RWPE2 (cell line): ENCODE measurements at regions not wholly inside any gene's neighbourhood (a gene's known extent, or its start where the extent isn't known, plus 50 kb on each side); places are given as distances from the start of the nearest gene placed in this dataset.

Source experiments
- ATAC-seq: fragments of 200-7000 bp; cut with Tn5 transposase; 3 replicates; pipeline ENCODE4 v1.9.1; 2021; ENCODE audit warnings: low read depth
- DNase-seq: peaks from one replicate; pipeline ENCODE4 v3.0.0-alpha.2; 2020; ENCODE audit warnings: low spot score
- H3K27ac ChIP-seq: fragments of 450-650 bp; 2 replicates; pipeline ENCODE4 v1.5.1; 2017; ENCODE audit warnings: mild to moderate bottlenecking; ENCODE audit not compliant: poor library complexity, severe bottlenecking
- H3K27me3 ChIP-seq: fragments of 250-450 bp; sonication (Bioruptor Pico); 2 replicates; pipeline ENCODE4 v1.5.1; 2021; ENCODE audit warnings: mild to moderate bottlenecking, moderate library complexity; ENCODE audit not compliant: insufficient read depth, poor library complexity, severe bottlenecking
- H3K36me3 ChIP-seq: fragments of 250-450 bp; sonication (Bioruptor Pico); 2 replicates; pipeline ENCODE4 v1.5.1; 2020; ENCODE audit warnings: low read depth, mild to moderate bottlenecking, moderate library complexity
- H3K4me1 ChIP-seq: fragments of 250-450 bp; sonication (Bioruptor Pico); 2 replicates; pipeline ENCODE4 v1.5.1; 2021; ENCODE audit warnings: mild to moderate bottlenecking, moderate library complexity; ENCODE audit not compliant: insufficient read depth, poor library complexity, severe bottlenecking
- H3K4me3 ChIP-seq: fragments of 250-450 bp; sonication (Bioruptor Pico); 2 replicates; pipeline ENCODE4 v1.5.1; 2021; ENCODE audit warnings: mild to moderate bottlenecking, moderate library complexity; ENCODE audit not compliant: severe bottlenecking
- H3K9me3 ChIP-seq: fragments of 250-450 bp; sonication (Bioruptor Pico); 2 replicates; pipeline ENCODE4 v1.5.1; 2021; ENCODE audit warnings: mild to moderate bottlenecking, moderate library complexity; ENCODE audit not compliant: severe bottlenecking
- CTCF ChIP-seq: fragments of 450-650 bp; IDR thresholded peaks from one replicate; pipeline ENCODE4 v1.5.1; 2017; ENCODE audit warnings: mild to moderate bottlenecking, moderate library complexity; ENCODE audit not compliant: poor library complexity, severe bottlenecking

DNA sequence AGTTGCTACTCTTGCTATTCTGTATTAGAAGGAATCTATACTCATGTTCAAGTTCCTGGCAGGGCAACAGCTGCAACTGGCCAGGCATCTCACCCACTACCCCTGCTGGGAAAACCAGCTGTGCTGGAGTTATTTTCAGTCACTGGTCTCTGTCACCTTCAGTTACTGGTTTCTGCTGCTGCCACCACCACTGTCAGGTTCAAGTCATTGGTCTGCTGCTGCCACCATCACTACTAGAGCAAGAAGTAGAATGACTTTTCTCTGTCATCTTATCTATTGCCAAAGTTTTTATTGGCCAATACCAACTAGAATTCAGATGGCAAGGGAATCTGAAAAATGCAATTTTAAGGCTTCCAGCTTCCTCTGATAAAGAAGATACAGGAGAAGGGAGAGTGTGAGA, 1615.2 kb downstream of the OLFM4 start:
- H3K4me3 ChIP-seq = no peak overlapping the region
- no peaks in the 10 kb centered on the region for H3K27me3 ChIP-seq
- H3K36me3 ChIP-seq = no peaks in the 10 kb centered on the region
- TF ChIP-seq CTCF = no peak
- no peak overlapping the region for H3K27ac ChIP-seq
- H3K4me1 ChIP-seq = no peaks in the 10 kb centered on the region
- DNase-seq (no peak), ATAC-seq (no peak)
- no peaks in the 10 kb centered on the region for H3K9me3 ChIP-seq

GRCh38 chr13:54647275-54647674, 1618.7 kb downstream of the OLFM4 start:
- ATAC-seq (no peak), DNase-seq (no peak)
- Histone ChIP-seq H3K4me3 (no peak overlapping the region), H3K36me3 (no peaks in the 10 kb centered on the region), H3K4me1 (no peaks in the 10 kb centered on the region), H3K27ac (no peak overlapping the region), H3K27me3 (no peaks in the 10 kb centered on the region), H3K9me3 (no peaks in the 10 kb centered on the region)
- no peak for TF ChIP-seq CTCF

DNA sequence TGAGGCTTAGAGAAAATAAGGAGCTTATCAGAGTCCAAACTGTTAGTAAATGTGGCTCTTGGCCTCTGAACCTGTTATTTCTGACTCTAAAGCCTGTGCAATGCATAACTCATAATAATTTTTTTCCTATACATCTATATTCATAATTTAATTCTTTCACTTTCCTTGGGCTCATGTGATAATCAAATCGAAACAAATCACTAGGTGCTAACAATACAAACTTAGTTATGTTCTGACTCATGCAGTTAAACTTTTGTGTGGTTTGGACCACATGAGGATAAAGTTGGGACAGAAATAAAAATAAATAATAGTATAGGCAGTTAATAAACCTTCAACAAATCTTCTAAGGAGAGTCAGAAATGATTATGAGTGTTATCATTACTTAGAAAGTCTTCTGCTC, 1629.0 kb downstream of the OLFM4 start:
- Histone ChIP-seq H3K27me3 (no peaks in the 10 kb centered on the region), H3K9me3 (no peaks in the 10 kb centered on the region), H3K36me3 (no peaks in the 10 kb centered on the region), H3K4me1 (no peaks in the 10 kb centered on the region), H3K4me3 (no peak overlapping the region), H3K27ac (no peak overlapping the region)
- TF ChIP-seq CTCF = no peak
- DNase-seq (no peak), ATAC-seq (no peak)

- no peak overlapping the region for H3K4me3 ChIP-seq
- no peaks in the 10 kb centered on the region for H3K36me3 ChIP-seq
- no peaks in the 10 kb centered on the region for H3K4me1 ChIP-seq
- ATAC-seq (no peak), DNase-seq (no peak)
- H3K27ac ChIP-seq = no peak overlapping the region
- H3K27me3 ChIP-seq = no peaks in the 10 kb centered on the region
- TF ChIP-seq CTCF = no peak
- no peaks in the 10 kb centered on the region for H3K9me3 ChIP-seq
These were observed 1630.2 kb downstream of the OLFM4 start for GRCh38 chr13:54658771-54659170.

DNA sequence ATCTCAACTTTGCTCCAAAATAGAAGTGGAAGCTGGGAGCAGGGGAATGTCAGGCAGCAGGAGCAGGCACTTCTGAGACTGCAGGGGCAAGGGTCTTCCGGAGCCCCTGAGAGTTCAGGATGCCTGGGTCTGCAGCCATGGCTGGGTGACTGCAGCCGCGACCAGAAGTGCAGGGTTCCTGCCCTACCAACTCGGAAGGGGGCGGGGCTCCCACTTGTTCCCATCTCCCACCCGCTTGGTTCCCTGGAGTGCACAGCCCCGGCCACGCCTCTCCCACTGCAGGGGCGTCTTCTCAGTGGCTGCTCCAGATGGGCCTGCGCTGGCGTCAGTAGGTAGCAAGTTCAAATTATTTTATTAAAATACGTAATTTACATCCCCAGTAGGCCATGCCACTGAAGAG, 1631.7 kb downstream of the OLFM4 start:
- no peaks in the 10 kb centered on the region for H3K4me1 ChIP-seq

More for the DNA sequence above, 1631.7 kb downstream of the OLFM4 start:
- no peak overlapping the region for H3K27ac ChIP-seq
- no peak for TF ChIP-seq CTCF
- no peaks in the 10 kb centered on the region for H3K9me3 ChIP-seq
- no peaks in the 10 kb centered on the region for H3K36me3 ChIP-seq
- ATAC-seq (no peak), DNase-seq (no peak)
- no peaks in the 10 kb centered on the region for H3K27me3 ChIP-seq
- H3K4me3 ChIP-seq = no peak overlapping the region
